ENCODE measurements at regions not wholly inside any gene's neighbourhood (a gene's known extent, or its start where the extent isn't known, plus 50 kb on each side); places are given as distances from the start of the nearest gene placed in this dataset.
A peak's percentile ranks its signal among the peaks of the same experiment; 100 is the strongest.

DNA sequence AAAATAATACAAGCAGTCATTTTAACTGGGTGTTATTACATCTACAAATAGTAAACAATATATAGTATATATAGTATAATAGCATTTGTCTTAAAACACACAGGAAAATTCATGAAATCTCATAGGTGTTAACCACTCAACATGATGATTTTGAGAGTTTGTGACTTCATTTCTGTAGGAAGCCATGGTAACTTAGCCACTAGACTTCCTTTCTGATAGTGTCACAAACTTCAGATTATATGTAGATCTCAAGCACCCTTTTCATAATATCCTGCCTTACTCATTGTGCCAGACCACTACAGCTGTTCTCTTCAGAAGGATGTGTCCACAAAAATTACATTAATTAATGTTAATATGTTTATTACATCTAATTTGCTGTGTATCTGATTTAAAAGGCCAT, 1250.6 kb downstream of the ADGRL3 start:
- ChIA-PET CTCF (no interaction called here), SMC1A (ENCODE audit: uncharacterized antibody, unreplicated experiment) (interaction anchor here (1.0 kb wide), 1 partner anchor 83 kb away, joined by 3 read pairs; no protein-coding TSS in a partner anchor), RAD21 (ENCODE audit: unreplicated experiment) (no interaction called here), POLR2A (no interaction called here)
- no peak for FAIRE-seq
- no peaks in the 10 kb centered on the region for H3K36me3 ChIP-seq (ENCODE audit: control insufficient read depth in 2 of 2, insufficient read depth in 2 of 2, low read length in 1 of 2)
- no peaks in the 10 kb centered on the region for H4K20me1 ChIP-seq (ENCODE audit: control insufficient read depth, insufficient read depth)
- no peak overlapping the region for H3K9ac ChIP-seq (ENCODE audit: control insufficient read depth, insufficient read depth, low read length)
- no peaks in the 10 kb centered on the region for H3K27me3 ChIP-seq (replicated peaks in 1 of 2; ENCODE audit: control insufficient read depth in 2 of 2, insufficient read depth in 2 of 2, low read length in 1 of 2)
- H2AFZ ChIP-seq (ENCODE audit: control insufficient read depth, low read depth, low read length) = no peak overlapping the region
- H3K79me2 ChIP-seq (ENCODE audit: control insufficient read depth, insufficient read depth, low read length) = no peaks in the 10 kb centered on the region
- H3K4me1 ChIP-seq (ENCODE audit: control insufficient read depth, insufficient read depth, low read length) = no peaks in the 10 kb centered on the region
- TF ChIP-seq RUNX3 (IDR thresholded peaks at IDR 0.05; ENCODE audit: low read length) (peak; percentile 66), ATF7 (IDR thresholded peaks at IDR 0.05; ENCODE audit: low read depth) (peak; percentile 54; the same call in 1 of the 2 replicates), EP300 (IDR thresholded peaks at IDR 0.05; ENCODE audit: borderline replicate concordance in 1 of 2, control insufficient read depth in 1 of 2, low read depth in 2 of 2, low read length in 2 of 2) (0 out of 4 replicates have a peak, but pooled peaks of 1 of the 2 experiments have one; percentile 17), MTA2 (IDR thresholded peaks at IDR 0.05; ENCODE audit: low read depth) (peak; percentile 46; the same call in 1 of the 2 replicates)
- TF ChIP-seq, protein P1, sequence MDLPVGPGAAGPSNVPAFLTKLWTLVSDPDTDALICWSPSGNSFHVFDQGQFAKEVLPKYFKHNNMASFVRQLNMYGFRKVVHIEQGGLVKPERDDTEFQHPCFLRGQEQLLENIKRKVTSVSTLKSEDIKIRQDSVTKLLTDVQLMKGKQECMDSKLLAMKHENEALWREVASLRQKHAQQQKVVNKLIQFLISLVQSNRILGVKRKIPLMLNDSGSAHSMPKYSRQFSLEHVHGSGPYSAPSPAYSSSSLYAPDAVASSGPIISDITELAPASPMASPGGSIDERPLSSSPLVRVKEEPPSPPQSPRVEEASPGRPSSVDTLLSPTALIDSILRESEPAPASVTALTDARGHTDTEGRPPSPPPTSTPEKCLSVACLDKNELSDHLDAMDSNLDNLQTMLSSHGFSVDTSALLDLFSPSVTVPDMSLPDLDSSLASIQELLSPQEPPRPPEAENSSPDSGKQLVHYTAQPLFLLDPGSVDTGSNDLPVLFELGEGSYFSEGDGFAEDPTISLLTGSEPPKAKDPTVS (IDR thresholded peaks at IDR 0.05; ENCODE audit: low read depth, low read length) = no peak
- TF ChIP-seq, protein P2, sequence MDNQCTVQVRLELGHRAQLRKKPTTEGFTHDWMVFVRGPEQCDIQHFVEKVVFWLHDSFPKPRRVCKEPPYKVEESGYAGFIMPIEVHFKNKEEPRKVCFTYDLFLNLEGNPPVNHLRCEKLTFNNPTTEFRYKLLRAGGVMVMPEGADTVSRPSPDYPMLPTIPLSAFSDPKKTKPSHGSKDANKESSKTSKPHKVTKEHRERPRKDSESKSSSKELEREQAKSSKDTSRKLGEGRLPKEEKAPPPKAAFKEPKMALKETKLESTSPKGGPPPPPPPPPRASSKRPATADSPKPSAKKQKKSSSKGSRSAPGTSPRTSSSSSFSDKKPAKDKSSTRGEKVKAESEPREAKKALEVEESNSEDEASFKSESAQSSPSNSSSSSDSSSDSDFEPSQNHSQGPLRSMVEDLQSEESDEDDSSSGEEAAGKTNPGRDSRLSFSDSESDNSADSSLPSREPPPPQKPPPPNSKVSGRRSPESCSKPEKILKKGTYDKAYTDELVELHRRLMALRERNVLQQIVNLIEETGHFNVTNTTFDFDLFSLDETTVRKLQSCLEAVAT (IDR thresholded peaks at IDR 0.05) = no peak
- intact Hi-C loops (cut with micrococcal nuclease; ENCODE audit: unreplicated experiment) (no loop called here), in situ Hi-C loops (cut with MboI) (no loop called here)
- no peak overlapping the region for H3K4me3 ChIP-seq
- no TSS peak for BruUV-seq (replicated peaks)
- no peak for DNase-seq (ENCODE audit: low read depth, low spot score)
- no peak overlapping the region for H3K27ac ChIP-seq (ENCODE audit: control insufficient read depth, insufficient read depth)
- ATAC-seq = peak; percentile 89
- H3K9me3 ChIP-seq (replicated peaks; ENCODE audit: control insufficient read depth, insufficient read depth, low read length) = no peaks in the 10 kb centered on the region
- H3K4me2 ChIP-seq (ENCODE audit: control insufficient read depth, insufficient read depth) = no peak overlapping the region

All from GM12878 (cell line).